Gastroesophageal sphincter (tissue), 3 donors: ENCODE measurements at regions not wholly inside any gene's neighbourhood (a gene's known extent, or its start where the extent isn't known, plus 50 kb on each side); places are given as distances from the start of the nearest gene placed in this dataset.

Experiments
- CTCF ChIP-seq, 4 experiments: fragments of 200-600 bp in 2 of 4; fragments of 450-650 bp in 2 of 4; sonication (generic) in 1 of 4; IDR thresholded peaks; one replicate each; pipeline ENCODE4 v1.5.1; 2017 to 2019; ENCODE audit warnings: antibody characterized with exemption in 4 of 4, mild to moderate bottlenecking in 2 of 4, moderate library complexity in 2 of 4
- POLR2A ChIP-seq, 2 donors: fragments of 450-650 bp; IDR thresholded peaks; one replicate each; pipeline ENCODE4 v1.6.1; 2017; ENCODE audit warnings: antibody characterized with exemption in 2 of 2, mild to moderate bottlenecking in 2 of 2, moderate library complexity in 1 of 2

- TF ChIP-seq POLR2A (IDR thresholded peaks at IDR 0.05) (no peak), CTCF (IDR thresholded peaks at IDR 0.05) (no peak)
Observed at GRCh38 chr6:95784869-95785268, 207.5 kb downstream of the MANEA start.
